ENCODE measurements at regions not wholly inside any gene's neighbourhood (a gene's known extent, or its start where the extent isn't known, plus 50 kb on each side); places are given as distances from the start of the nearest gene placed in this dataset.

DNA sequence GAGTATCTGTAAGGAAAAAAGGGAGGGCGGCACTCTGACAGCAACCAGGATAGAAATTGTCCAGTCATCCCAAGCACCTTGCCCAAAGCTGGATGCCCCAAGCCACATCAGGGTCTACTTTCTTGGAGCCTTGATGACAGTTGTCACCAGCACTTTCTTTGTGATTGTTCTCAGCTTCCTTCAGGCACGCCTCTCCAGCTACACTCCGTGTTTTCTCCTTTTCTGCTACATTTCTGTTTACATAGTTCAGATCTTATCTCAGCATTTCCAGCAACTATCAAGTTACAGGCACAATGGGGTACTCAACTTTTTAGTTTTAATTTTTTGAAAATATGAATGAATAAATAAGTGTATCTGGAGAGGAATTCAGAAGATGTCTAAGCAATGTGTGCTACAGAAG lies 115.3 kb upstream of the CELF4 start:
- DNase-seq (ENCODE audit: low read depth), result no peak
- TF ChIP-seq, protein P1, sequence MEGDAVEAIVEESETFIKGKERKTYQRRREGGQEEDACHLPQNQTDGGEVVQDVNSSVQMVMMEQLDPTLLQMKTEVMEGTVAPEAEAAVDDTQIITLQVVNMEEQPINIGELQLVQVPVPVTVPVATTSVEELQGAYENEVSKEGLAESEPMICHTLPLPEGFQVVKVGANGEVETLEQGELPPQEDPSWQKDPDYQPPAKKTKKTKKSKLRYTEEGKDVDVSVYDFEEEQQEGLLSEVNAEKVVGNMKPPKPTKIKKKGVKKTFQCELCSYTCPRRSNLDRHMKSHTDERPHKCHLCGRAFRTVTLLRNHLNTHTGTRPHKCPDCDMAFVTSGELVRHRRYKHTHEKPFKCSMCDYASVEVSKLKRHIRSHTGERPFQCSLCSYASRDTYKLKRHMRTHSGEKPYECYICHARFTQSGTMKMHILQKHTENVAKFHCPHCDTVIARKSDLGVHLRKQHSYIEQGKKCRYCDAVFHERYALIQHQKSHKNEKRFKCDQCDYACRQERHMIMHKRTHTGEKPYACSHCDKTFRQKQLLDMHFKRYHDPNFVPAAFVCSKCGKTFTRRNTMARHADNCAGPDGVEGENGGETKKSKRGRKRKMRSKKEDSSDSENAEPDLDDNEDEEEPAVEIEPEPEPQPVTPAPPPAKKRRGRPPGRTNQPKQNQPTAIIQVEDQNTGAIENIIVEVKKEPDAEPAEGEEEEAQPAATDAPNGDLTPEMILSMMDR (conservative IDR thresholded peaks at IDR 0.05; ENCODE audit: control insufficient read depth, insufficient read depth, low read depth, low read length), result no peak

DNA sequence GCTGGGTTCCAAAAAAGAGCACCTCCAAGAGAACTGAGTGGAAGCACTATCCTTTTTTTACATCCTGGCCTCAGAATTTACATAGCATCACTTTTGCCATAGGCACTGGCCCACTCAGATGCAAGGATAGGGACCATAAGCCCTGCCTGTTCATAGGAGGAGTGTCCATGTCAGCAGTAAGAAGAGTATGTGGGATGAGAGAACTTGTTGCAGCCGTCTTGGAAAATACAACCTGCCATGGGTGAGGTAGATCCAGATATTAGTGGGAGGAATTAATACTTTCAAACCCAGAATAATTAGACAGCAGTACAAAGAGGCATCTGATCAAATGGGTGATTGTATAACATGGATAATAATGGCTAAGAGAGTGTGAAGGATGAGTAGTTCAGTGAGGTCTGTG lies 110.7 kb upstream of the CELF4 start:
- DNase-seq (ENCODE audit: low read depth), result no peak
- TF ChIP-seq, protein P1 (conservative IDR thresholded peaks at IDR 0.05; ENCODE audit: control insufficient read depth, insufficient read depth, low read depth, low read length), result no peak

More for the DNA sequence above, 115.3 kb upstream of the CELF4 start:
- no peak overlapping the region for H3K4me3 ChIP-seq (ENCODE audit: control insufficient read depth, low read depth, low read length)

DNA sequence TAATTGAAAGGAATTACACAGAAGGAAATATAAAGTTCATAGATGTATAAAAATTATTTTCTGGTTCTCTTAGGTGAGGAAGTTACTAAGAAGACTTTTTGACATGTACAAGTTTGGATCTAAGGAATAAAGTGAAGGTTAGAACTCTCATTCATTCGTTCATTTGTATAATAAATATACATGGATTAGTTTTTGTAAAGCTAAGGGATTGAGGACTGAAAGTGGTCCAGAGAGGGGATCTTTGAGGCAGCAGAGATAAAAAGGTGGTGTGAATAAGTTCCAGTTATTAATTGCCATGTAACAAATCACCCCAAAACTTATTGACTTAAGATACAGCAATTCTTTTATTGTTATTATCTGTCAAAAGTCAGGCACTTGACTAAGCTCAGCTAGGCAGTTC lies 110.1 kb upstream of the CELF4 start:
- no peak for DNase-seq (ENCODE audit: low read depth)
- no peak overlapping the region for H3K4me3 ChIP-seq (ENCODE audit: control insufficient read depth, low read depth, low read length)
- TF ChIP-seq, protein P1 (conservative IDR thresholded peaks at IDR 0.05; ENCODE audit: control insufficient read depth, insufficient read depth, low read depth, low read length), result no peak

More for the DNA sequence above, 110.7 kb upstream of the CELF4 start:
- H3K4me3 ChIP-seq (ENCODE audit: control insufficient read depth, low read depth, low read length), result no peak overlapping the region

DNA sequence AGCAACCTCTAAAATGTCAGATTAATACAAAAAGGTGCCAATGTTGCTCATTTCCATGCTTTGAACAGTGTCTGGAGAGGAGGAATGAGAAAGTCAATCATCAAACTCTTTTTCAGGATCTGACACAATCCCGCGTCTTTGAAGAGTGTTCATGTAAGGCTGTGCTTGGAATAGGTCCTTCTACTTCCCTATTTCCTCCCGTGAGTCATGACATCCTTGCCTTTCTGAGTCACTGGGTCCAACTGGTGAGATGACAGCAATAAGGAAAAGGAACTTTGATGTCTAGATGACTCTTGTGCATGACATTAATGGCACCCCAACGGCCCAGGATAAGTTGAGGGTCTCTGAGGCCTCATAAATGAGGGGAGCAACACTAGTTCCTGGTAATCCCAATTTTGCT lies 109.0 kb upstream of the CELF4 start:
- no peak for DNase-seq (ENCODE audit: low read depth)
- no peak overlapping the region for H3K4me3 ChIP-seq (ENCODE audit: control insufficient read depth, low read depth, low read length)
- TF ChIP-seq, protein P1 (conservative IDR thresholded peaks at IDR 0.05; ENCODE audit: control insufficient read depth, insufficient read depth, low read depth, low read length), result no peak

DNA sequence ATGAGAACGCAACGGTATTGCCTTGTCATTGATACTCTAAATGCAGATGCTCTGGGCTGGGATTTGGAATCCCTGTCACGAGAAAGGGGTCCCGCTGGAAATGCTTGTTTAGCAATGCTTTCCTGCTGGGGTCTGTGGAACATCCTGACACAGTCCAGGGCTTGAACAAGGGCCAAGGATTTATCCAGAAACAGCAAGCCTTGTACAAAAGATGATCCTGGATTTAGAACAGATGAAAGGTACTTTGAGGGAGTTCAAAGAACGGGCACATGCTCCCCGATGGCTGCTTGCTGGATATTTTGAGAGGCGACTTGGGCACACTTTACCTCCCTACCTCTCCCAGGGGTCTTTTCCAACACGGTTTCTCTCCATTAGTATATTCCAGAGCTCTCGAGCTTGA lies 108.1 kb upstream of the CELF4 start:
- H3K4me3 ChIP-seq (ENCODE audit: control insufficient read depth, low read depth, low read length), result no peak overlapping the region
- TF ChIP-seq, protein P1 (conservative IDR thresholded peaks at IDR 0.05; ENCODE audit: control insufficient read depth, insufficient read depth, low read depth, low read length), result no peak
- no peak for DNase-seq (ENCODE audit: low read depth)

DNA sequence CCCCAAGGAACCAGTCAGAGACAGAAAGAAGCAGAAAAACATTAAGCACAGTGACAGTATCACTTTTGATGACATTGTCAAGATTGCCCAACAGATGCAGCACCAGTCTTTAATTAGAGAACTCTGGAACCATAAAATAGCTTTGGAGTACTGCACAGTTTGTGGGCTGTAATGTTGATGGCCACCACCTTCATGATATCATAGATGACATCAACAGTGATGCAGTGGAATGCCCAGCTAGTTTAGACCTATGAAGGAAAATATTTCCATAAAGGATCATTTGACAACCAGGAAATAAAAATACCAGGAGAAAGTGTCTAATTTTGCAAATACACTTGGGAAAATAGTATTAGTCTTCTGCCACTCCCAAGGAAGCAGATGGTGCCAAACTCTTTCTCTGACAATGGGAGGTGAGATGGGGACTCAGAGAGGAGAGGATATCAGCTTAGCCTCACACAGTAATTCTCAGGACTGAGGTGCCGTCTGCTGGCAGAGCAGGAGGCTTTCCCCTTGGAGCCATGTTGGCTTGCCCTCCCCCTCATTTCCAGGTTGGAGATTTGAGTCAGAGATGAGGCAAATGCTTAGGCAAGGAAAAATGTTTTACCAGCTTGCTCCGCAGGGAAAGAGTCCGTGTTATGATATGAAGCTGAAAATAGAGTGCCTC lies 107.5 kb upstream of the CELF4 start:
- TF ChIP-seq, protein P1 (conservative IDR thresholded peaks at IDR 0.05; ENCODE audit: control insufficient read depth, insufficient read depth, low read depth, low read length), result no peak
- no peak for DNase-seq (ENCODE audit: low read depth)
- H3K4me3 ChIP-seq (ENCODE audit: control insufficient read depth, low read depth, low read length), result no peak overlapping the region

DNA sequence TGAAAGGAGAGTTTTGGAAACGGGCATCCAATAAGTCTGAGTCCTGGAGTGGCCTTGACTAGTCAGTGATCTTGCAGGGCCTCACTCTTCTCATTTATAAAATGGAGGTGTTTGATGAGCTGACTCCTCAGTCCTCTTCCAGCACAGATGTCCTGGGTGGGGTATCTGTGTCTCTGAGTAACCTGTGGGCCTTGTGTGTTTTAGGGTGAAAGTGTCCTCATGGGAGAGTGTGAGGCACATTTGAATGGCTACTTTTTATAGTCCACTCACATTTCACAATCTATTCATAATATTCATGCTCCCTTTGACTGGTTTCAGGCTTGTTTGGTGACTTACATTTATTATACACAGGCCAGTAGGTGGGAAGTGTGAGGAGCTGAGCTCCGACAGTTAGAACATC lies 106.4 kb upstream of the CELF4 start:
- H3K4me3 ChIP-seq (ENCODE audit: control insufficient read depth, low read depth, low read length), result no peak overlapping the region
- DNase-seq (ENCODE audit: low read depth), result no peak
- TF ChIP-seq, protein P1 (conservative IDR thresholded peaks at IDR 0.05; ENCODE audit: control insufficient read depth, insufficient read depth, low read depth, low read length), result no peak

Measured in fibroblast of mammary gland (primary cell).